Islet of Langerhans (tissue), 1 donor: ENCODE measurements at regions not wholly inside any gene's neighbourhood (a gene's known extent, or its start where the extent isn't known, plus 50 kb on each side); places are given as distances from the start of the nearest gene placed in this dataset.
"Not testable (repeated sequence)": the region's sequence is repeated elsewhere in the genome, so short reads cannot be mapped to it uniquely, and the experiment has no call there.

Experiments
- FAIRE-seq: peaks from one replicate; lab custom pipeline; 2011; peaks lifted over from hg19 to GRCh38; lab: Jason Lieb, UNC

GRCh38 chr6:48990739-48991138 is 472.3 kb downstream of the MMUT start:
- FAIRE-seq = no peak

DNA sequence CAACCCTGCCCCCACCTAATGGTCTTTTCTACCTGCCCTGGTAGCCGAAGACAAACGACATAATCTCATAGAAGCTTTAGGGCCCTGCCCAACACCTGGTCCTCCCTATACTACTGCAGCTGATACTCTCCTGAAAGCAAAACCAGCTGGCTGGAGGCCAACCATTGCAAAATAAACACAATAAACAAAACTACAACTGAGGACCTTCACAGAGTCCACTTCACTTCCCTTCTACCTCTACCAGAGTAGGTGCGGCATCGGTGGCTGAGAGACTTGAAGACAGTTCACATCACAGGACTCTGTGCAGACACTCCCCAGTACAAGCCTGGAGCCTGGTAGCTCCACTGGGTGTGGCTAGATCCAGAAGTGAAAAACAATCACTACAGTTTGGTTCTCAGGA is 476.2 kb downstream of the MMUT start:
- no peak for FAIRE-seq

GRCh38 chr6:48986105-48986504 is 476.9 kb downstream of the MMUT start:
- no peak for FAIRE-seq

- no peak for FAIRE-seq
These were observed 478.0 kb downstream of the MMUT start for GRCh38 chr6:48985025-48985424.

DNA sequence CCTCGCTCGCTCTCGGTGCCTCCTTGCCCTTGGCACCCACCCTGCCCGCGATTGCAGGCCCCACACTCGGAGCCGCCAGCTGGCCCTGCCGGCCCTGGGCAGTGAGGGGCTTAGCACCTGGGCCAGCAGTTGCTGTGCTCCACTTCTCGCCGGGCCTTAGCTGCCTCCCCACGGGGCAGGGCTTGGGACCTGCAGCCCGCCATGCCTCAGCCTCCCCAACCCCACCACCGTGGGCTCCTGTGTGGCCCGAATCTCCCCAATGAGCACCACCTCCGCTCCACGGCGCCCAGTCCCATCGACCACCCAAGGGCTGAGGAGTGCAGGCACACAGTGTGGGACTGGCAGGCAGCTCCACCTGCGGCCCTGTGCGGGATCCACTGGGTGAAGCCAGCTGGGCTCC is 479.1 kb downstream of the MMUT start:
- FAIRE-seq = not testable (repeated sequence)

GRCh38 chr6:48983377-48983776 is 479.7 kb downstream of the MMUT start:
- no peak for FAIRE-seq

- no peak for FAIRE-seq
These were observed 483.2 kb downstream of the MMUT start for GRCh38 chr6:48979806-48980205.

DNA sequence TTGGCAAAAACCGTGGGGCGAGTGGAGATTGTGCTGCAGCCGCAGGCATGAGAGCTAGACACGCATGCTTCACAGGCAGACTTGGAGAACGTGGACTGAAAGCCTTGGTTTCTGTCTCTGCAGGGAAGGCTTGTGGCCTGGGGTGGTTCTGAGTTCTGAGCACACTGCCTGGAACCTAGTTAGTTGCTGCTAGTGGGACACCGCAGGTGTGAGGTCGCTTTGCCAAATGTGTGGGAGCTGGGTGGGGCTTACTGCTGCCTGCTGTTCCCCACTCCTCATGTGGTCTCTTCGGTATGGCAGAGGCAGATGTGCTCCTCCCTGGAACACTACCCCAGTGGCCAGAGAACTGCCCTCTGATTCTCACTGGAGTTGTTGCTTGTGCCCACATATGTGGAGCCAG is 484.0 kb downstream of the MMUT start:
- no peak for FAIRE-seq

GRCh38 chr6:48978016-48978415 is 485.0 kb downstream of the MMUT start:
- no peak for FAIRE-seq

GRCh38 chr6:48977573-48977972 is 485.5 kb downstream of the MMUT start:
- FAIRE-seq = no peak

- no peak for FAIRE-seq
These were observed 489.6 kb downstream of the MMUT start for GRCh38 chr6:48973491-48973890.

DNA sequence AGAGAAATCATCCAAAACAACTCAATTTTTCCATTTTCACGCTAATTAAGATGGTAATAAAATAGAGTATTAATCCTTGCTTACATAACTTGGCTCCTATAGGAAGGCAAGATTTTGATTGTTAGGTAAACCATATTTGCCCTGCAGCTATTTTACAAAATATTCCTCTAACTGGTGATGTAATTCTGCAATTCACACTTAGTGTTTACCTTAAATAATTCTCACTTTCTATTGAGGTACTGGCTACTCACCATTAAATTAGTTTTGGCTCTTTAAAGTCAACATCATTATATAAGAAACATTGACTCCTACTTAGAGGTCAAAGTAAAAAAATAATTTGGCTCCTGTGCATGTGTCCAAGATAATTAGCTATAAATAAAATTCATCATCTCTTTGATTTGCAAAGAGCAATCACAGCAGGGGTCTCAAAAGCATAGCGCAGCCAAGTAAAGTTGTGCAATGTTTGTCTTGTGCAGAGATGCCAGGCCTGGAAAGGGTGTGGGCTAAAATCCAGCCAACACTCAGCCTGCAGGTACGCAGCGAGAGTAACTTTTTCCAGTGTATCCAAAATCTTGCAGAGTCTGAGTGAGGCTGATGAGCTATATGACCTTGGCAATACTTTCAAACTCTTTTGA is 501.2 kb downstream of the MMUT start:
- no peak for FAIRE-seq

DNA sequence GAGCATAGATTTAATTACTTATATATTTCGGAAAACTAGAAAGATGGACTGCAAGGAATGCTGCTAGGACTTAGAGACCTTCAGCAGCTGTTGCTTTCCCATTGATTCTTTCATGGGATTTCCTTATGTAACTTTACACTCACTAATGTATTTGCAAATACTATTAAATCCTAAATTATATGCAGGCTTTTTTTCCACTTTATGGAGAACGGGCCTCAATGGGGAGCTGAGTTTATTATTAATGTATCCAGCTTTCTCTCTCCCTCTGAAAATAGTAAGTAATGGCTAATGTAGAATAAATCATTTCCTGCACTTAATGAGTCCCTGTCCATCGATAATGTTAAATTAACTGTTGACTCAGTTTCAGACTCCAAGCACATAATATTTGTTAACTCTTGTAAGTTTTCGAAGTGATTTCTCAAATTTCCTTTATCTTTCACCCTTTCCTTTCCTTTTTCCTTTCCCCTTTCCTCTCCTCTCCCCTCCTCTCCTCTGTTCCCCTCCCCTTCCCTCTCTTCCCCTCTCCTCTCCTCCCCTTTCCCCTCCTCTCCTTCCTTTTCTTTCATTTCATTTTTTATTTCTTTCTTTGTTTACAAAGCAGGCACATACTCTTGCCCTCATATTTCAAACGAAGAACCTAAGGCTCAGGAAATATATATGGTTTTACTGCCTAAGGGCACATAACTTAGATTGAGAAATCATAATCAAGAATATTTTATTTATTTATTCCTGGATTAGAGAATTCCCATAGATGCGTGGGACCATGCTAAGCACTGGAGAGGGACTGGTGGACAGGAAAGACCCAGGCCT is 503.6 kb downstream of the MMUT start:
- no peak for FAIRE-seq

GRCh38 chr6:48957781-48958180 is 505.3 kb downstream of the MMUT start:
- no peak for FAIRE-seq

GRCh38 chr6:48951917-48952316 is 511.1 kb downstream of the MMUT start:
- FAIRE-seq = no peak

DNA sequence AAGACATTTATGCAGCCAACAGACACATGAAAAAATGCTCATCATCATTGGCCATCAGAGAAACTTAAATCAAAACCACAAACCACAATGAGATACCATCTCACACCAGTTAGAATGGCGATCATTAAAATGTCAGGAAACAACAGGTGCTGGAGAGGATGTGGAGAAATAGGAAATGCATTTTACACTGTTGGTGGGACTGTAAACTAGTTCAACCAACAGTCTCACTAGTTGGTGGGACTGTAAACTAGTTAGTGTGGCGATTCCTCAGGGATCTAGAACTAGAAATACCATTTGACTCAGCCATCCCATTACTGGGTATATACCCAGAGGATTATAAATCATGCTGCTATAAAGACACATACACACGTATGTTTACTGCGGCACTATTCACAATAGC is 518.8 kb downstream of the MMUT start:
- FAIRE-seq = not testable (repeated sequence)

GRCh38 chr6:48933136-48933535 is 529.9 kb downstream of the MMUT start:
- no peak for FAIRE-seq

DNA sequence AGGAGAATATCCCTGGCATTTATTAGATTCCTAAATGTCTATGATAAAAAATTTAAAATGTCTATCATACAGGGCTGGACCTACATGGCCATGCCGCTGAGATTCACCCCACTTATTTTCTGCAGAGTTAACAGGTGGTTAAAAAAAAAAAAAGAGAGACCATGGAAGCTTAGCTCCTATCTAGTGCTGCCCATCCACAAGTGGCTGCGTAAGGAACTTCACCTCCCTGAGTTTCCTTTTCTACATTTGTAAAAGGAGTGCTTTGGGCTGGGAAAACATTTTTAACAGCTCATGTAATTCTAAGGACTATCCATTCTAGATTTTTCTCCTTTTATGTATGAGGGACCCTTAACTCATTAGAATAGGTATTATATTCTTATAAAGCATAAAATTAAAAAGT is 534.1 kb downstream of the MMUT start:
- no peak for FAIRE-seq

- FAIRE-seq = no peak
These were observed 540.2 kb downstream of the MMUT start for GRCh38 chr6:48922837-48923236.

- FAIRE-seq = no peak
These were observed 543.5 kb downstream of the MMUT start for GRCh38 chr6:48919555-48919954.

GRCh38 chr6:48917233-48917632 is 545.8 kb downstream of the MMUT start:
- FAIRE-seq = no peak

DNA sequence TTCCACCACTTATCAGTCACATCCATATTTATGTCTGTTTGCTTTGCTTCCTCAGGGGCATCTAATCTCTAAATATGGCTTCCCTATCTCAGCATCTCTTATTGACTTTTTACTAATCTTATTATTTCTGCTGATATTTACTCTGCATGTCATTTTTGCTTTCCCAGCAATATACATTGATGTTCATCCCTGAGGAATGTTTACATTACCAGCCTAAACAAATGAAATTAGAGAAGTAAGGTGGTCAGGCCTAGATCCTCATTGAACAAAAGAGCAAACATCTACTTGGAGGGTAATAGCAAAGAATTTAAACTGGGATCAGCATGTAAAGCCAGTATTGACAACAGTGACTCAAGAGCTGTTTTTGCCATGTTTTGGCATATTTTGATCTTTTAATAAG is 546.4 kb downstream of the MMUT start:
- FAIRE-seq = no peak

GRCh38 chr6:48915591-48915990 is 547.5 kb downstream of the MMUT start:
- no peak for FAIRE-seq

- no peak for FAIRE-seq
These were observed 550.5 kb downstream of the MMUT start for GRCh38 chr6:48912503-48912902.
